OCI-LY1 (cell line): ENCODE measurements at regions not wholly inside any gene's neighbourhood (a gene's known extent, or its start where the extent isn't known, plus 50 kb on each side); places are given as distances from the start of the nearest gene placed in this dataset.

Experiments
- H2AFZ ChIP-seq: fragments of 200-600 bp; sonication (generic), shearing (Covaris generic); 2 replicates; pipeline ENCODE4 v1.6.0; 2014; ENCODE audit warnings: antibody characterized with exemption, mild to moderate bottlenecking, low read length
- H3F3A ChIP-seq: fragments of 200-600 bp; sonication (generic), shearing (Covaris generic); 2 replicates; pipeline ENCODE4 v1.6.0; 2014; ENCODE audit warnings: mild to moderate bottlenecking, antibody characterized with exemption, low read length, moderate library complexity; ENCODE audit not compliant: insufficient read depth
- H3K27ac ChIP-seq: fragments of 200-600 bp; sonication (generic); 2 replicates; pipeline ENCODE4 v1.5.1; 2014; ENCODE audit warnings: low read length, mixed run types, mild to moderate bottlenecking, low read depth; ENCODE audit not compliant: poor library complexity, severe bottlenecking
- H3K27me3 ChIP-seq: fragments of 200-600 bp; sonication (generic); 2 replicates; pipeline ENCODE4 v1.6.0; 2014; ENCODE audit warnings: antibody characterized with exemption, mild to moderate bottlenecking, low read length, moderate library complexity; ENCODE audit not compliant: insufficient read depth
- H3K36me3 ChIP-seq: fragments of 200-600 bp; sonication (generic); 2 replicates; pipeline ENCODE4 v1.6.1; 2014; ENCODE audit warnings: mild to moderate bottlenecking, antibody characterized with exemption, low read length, moderate library complexity, mixed read lengths; ENCODE audit not compliant: insufficient read depth
- H3K4me1 ChIP-seq: fragments of 200-600 bp; sonication (generic); 2 replicates; pipeline ENCODE4 v1.5.1; 2014; ENCODE audit warnings: mild to moderate bottlenecking, low read length, moderate library complexity; ENCODE audit not compliant: insufficient read depth, severe bottlenecking
- H3K4me2 ChIP-seq: fragments of 200-600 bp; sonication (generic), shearing (Covaris generic); 2 replicates; pipeline ENCODE4 v1.6.1; 2014; ENCODE audit warnings: low read length
- H3K4me3 ChIP-seq: fragments of 200-600 bp; sonication (generic); 2 replicates; pipeline ENCODE4 v1.5.1; 2014; ENCODE audit warnings: low read length, low read depth, mild to moderate bottlenecking, mixed read lengths; ENCODE audit not compliant: poor library complexity, severe bottlenecking
- H3K79me2 ChIP-seq: fragments of 200-600 bp; shearing (Covaris generic); 2 replicates; pipeline ENCODE4 v1.6.1; 2016; ENCODE audit warnings: mixed run types, low read length, mixed read lengths; ENCODE audit not compliant: insufficient read depth
- H3K9ac ChIP-seq: fragments of 200-600 bp; sonication (generic), shearing (Covaris generic); 2 replicates; pipeline ENCODE4 v1.6.1; 2014; ENCODE audit warnings: mild to moderate bottlenecking, low read length, mixed read lengths
- H3K9me2 ChIP-seq: fragments of 200-600 bp; sonication (generic), shearing (Covaris generic); 2 replicates; pipeline ENCODE4 v1.6.1; 2014; ENCODE audit warnings: low read depth, mild to moderate bottlenecking, low read length, mixed read lengths
- H3K9me3 ChIP-seq: fragments of 200-600 bp; shearing (Covaris generic); 2 replicates; pipeline ENCODE4 v1.6.1; 2014; ENCODE audit warnings: low read length, mixed read lengths
- H4K20me1 ChIP-seq: fragments of 200-600 bp; sonication (generic), shearing (Covaris generic); 2 replicates; pipeline ENCODE4 v1.6.0; 2016; ENCODE audit warnings: mild to moderate bottlenecking, low read length; ENCODE audit not compliant: insufficient read depth
- CTCF ChIP-seq: fragments of 200-600 bp; sonication (generic), shearing (Covaris generic); IDR thresholded peaks from 2 replicates; pipeline ENCODE4 v1.5.1; 2017; ENCODE audit warnings: mild to moderate bottlenecking, antibody characterized with exemption, low read length, moderate library complexity, mixed read lengths
- EZH2 ChIP-seq: fragments of 200-600 bp; sonication (generic), shearing (Covaris generic); IDR thresholded peaks from 2 replicates; pipeline ENCODE4 v1.8.0; 2017; ENCODE audit warnings: borderline replicate concordance, mixed run types, mild to moderate bottlenecking, antibody characterized with exemption, low read length, moderate library complexity, mixed read lengths

- Histone ChIP-seq H3K9me2 (no peaks in the 10 kb centered on the region), H4K20me1 (no peaks in the 10 kb centered on the region), H3K27me3 (no peaks in the 10 kb centered on the region), H3K9me3 (no peaks in the 10 kb centered on the region), H3K4me1 (no peaks in the 10 kb centered on the region), H3K9ac (no peak overlapping the region), H3K4me3 (no peak overlapping the region), H3K4me2 (no peak overlapping the region), H3K79me2 (no peaks in the 10 kb centered on the region), H3F3A (no peaks in the 10 kb centered on the region), H3K36me3 (no peaks in the 10 kb centered on the region), H2AFZ (no peak overlapping the region), H3K27ac (no peak overlapping the region)
- TF ChIP-seq EZH2 (no peak), CTCF (no peak)
These were observed 219.6 kb upstream of the DIAPH2 start for GRCh38 chrX:96464880-96465558.

- Histone ChIP-seq H3F3A (no peaks in the 10 kb centered on the region), H4K20me1 (no peaks in the 10 kb centered on the region), H3K4me1 (no peaks in the 10 kb centered on the region), H3K4me3 (no peak overlapping the region), H2AFZ (no peak overlapping the region), H3K36me3 (no peaks in the 10 kb centered on the region), H3K9me3 (no peaks in the 10 kb centered on the region), H3K27me3 (no peaks in the 10 kb centered on the region), H3K27ac (no peak overlapping the region), H3K79me2 (no peaks in the 10 kb centered on the region), H3K4me2 (no peak overlapping the region), H3K9me2 (no peaks in the 10 kb centered on the region), H3K9ac (no peak overlapping the region)
- TF ChIP-seq EZH2 = no peak
- no peak for TF ChIP-seq CTCF
These were observed 210.5 kb upstream of the DIAPH2 start for GRCh38 chrX:96474029-96474740.

GRCh38 chrX:96474741-96475125 lies 209.9 kb upstream of the DIAPH2 start:
- Histone ChIP-seq H3K79me2 (no peaks in the 10 kb centered on the region), H3K9me3 (no peaks in the 10 kb centered on the region), H3K27me3 (no peaks in the 10 kb centered on the region), H3K9me2 (no peaks in the 10 kb centered on the region), H4K20me1 (no peaks in the 10 kb centered on the region), H3K4me2 (no peak overlapping the region), H3K9ac (no peak overlapping the region), H3K27ac (no peak overlapping the region), H3K4me1 (no peaks in the 10 kb centered on the region), H2AFZ (no peak overlapping the region), H3F3A (no peaks in the 10 kb centered on the region), H3K36me3 (no peaks in the 10 kb centered on the region), H3K4me3 (no peak overlapping the region)
- TF ChIP-seq EZH2 = no peak
- TF ChIP-seq CTCF = no peak
